ENCODE measurements at regions not wholly inside any gene's neighbourhood (a gene's known extent, or its start where the extent isn't known, plus 50 kb on each side); places are given as distances from the start of the nearest gene placed in this dataset.

GRCh38 chr17:79414063-79414792 lies 196.6 kb downstream of the RBFOX3 start:
- no peaks in the 10 kb centered on the region for H3K27me3 ChIP-seq (ENCODE audit: control insufficient read depth, insufficient read depth, low read length)
- FAIRE-seq: no peak
- H3K4me1 ChIP-seq (ENCODE audit: control insufficient read depth in 2 of 3, insufficient read depth in 2 of 3, low read depth in 1 of 3, low read length in 3 of 3): no peaks in the 10 kb centered on the region
- intact Hi-C loops (cut with DNase I): no loop called here
- H3K27ac ChIP-seq (ENCODE audit: low read depth in 2 of 2, low read length in 2 of 2): no peak overlapping the region
- H3K4me3 ChIP-seq (ENCODE audit: low read length in 3 of 3): no peak overlapping the region
- H3K9me3 ChIP-seq (ENCODE audit: control insufficient read depth in 2 of 3, insufficient read depth in 1 of 3, low read length in 3 of 3): no peaks in the 10 kb centered on the region
- H3K9ac ChIP-seq (ENCODE audit: low read length in 3 of 3): no peak overlapping the region
- DNase-seq: no peak
- H3K36me3 ChIP-seq (ENCODE audit: control insufficient read depth in 2 of 3, insufficient read depth in 3 of 3, low read length in 3 of 3): no peaks in the 10 kb centered on the region
- no peak for TF ChIP-seq CTCF (IDR thresholded peaks at IDR 0.05; ENCODE audit: borderline replicate concordance, extremely low read depth, insufficient read depth)

- H3K27me3 ChIP-seq (ENCODE audit: control insufficient read depth, insufficient read depth, low read length): no peaks in the 10 kb centered on the region
- no peaks in the 10 kb centered on the region for H3K4me1 ChIP-seq (ENCODE audit: control insufficient read depth in 2 of 3, insufficient read depth in 2 of 3, low read depth in 1 of 3, low read length in 3 of 3)
- H3K36me3 ChIP-seq (ENCODE audit: control insufficient read depth in 2 of 3, insufficient read depth in 3 of 3, low read length in 3 of 3): no peaks in the 10 kb centered on the region
- TF ChIP-seq CTCF (IDR thresholded peaks at IDR 0.05; ENCODE audit: borderline replicate concordance, extremely low read depth, insufficient read depth): no peak
- intact Hi-C loops (cut with DNase I): no loop called here
- H3K9ac ChIP-seq (ENCODE audit: low read length in 3 of 3): no peak overlapping the region
- no peak overlapping the region for H3K4me3 ChIP-seq (ENCODE audit: low read length in 3 of 3)
- H3K9me3 ChIP-seq (ENCODE audit: control insufficient read depth in 2 of 3, insufficient read depth in 1 of 3, low read length in 3 of 3): no peaks in the 10 kb centered on the region
- DNase-seq: no peak
- no peak for FAIRE-seq
- no peak overlapping the region for H3K27ac ChIP-seq (ENCODE audit: low read depth in 2 of 2, low read length in 2 of 2)
Observed at GRCh38 chr17:79413611-79414010, 197.2 kb downstream of the RBFOX3 start.

GRCh38 chr17:79412886-79413390 lies 197.9 kb downstream of the RBFOX3 start:
- Histone ChIP-seq H3K4me1 (ENCODE audit: control insufficient read depth in 2 of 3, insufficient read depth in 2 of 3, low read depth in 1 of 3, low read length in 3 of 3) (no peaks in the 10 kb centered on the region), H3K9me3 (ENCODE audit: control insufficient read depth in 2 of 3, insufficient read depth in 1 of 3, low read length in 3 of 3) (no peaks in the 10 kb centered on the region), H3K9ac (ENCODE audit: low read length in 3 of 3) (no peak overlapping the region), H3K4me3 (ENCODE audit: low read length in 3 of 3) (no peak overlapping the region), H3K36me3 (ENCODE audit: control insufficient read depth in 2 of 3, insufficient read depth in 3 of 3, low read length in 3 of 3) (no peaks in the 10 kb centered on the region), H3K27ac (ENCODE audit: low read depth in 2 of 2, low read length in 2 of 2) (no peak overlapping the region), H3K27me3 (ENCODE audit: control insufficient read depth, insufficient read depth, low read length) (no peaks in the 10 kb centered on the region)
- no peak for DNase-seq
- TF ChIP-seq CTCF (IDR thresholded peaks at IDR 0.05; ENCODE audit: borderline replicate concordance, extremely low read depth, insufficient read depth): no peak
- no peak for FAIRE-seq
- intact Hi-C loops (cut with DNase I): no loop called here

All from kidney (tissue), 13 donors.